ENCODE measurements at regions not wholly inside any gene's neighbourhood (a gene's known extent, or its start where the extent isn't known, plus 50 kb on each side); places are given as distances from the start of the nearest gene placed in this dataset.
"Not testable (repeated sequence)": the region's sequence is repeated elsewhere in the genome, so short reads cannot be mapped to it uniquely, and the experiment has no call there.

- ATAC-seq; DNase-seq; H3K4me3 Mint-ChIP-seq; H3K4me1 Mint-ChIP-seq (ENCODE audit: low read depth); H3K27me3 Mint-ChIP-seq (ENCODE audit: low read depth); H3K9me3 Mint-ChIP-seq; H3K36me3 Mint-ChIP-seq (ENCODE audit: insufficient read depth): not testable (repeated sequence)
Measured at GRCh38 chrX:91500499-91500898, 65.9 kb downstream of the PABPC5 start.

- H3K9me3 Mint-ChIP-seq; H3K36me3 Mint-ChIP-seq (ENCODE audit: insufficient read depth); DNase-seq; ATAC-seq; H3K4me3 Mint-ChIP-seq; H3K4me1 Mint-ChIP-seq (ENCODE audit: low read depth); H3K27me3 Mint-ChIP-seq (ENCODE audit: low read depth): not testable (repeated sequence)
Measured at GRCh38 chrX:91530209-91530608, 95.6 kb downstream of the PABPC5 start.

- H3K9me3 Mint-ChIP-seq; H3K27me3 Mint-ChIP-seq (ENCODE audit: low read depth); H3K4me3 Mint-ChIP-seq; DNase-seq; H3K36me3 Mint-ChIP-seq (ENCODE audit: insufficient read depth); H3K4me1 Mint-ChIP-seq (ENCODE audit: low read depth): not testable (repeated sequence)
- ATAC-seq = peak in 1 of 2 donors; percentile 61
Measured at GRCh38 chrX:91563127-91563526, 128.5 kb downstream of the PABPC5 start.
